Lower leg skin (tissue), 4 donors: ENCODE measurements at regions not wholly inside any gene's neighbourhood (a gene's known extent, or its start where the extent isn't known, plus 50 kb on each side); places are given as distances from the start of the nearest gene placed in this dataset.

Experiments used
- DNase-seq, 2 donors: peaks; one replicate each; pipeline ENCODE4 v3.0.0-alpha.2; 2019; ENCODE audit warnings: low spot score in 2 of 2
- H3K4me3 ChIP-seq: fragments of 200-600 bp; sonication (generic); 2 replicates; pipeline ENCODE4 v1.5.1; 2017; ENCODE audit warnings: mild to moderate bottlenecking, low read depth; ENCODE audit not compliant: poor library complexity, severe bottlenecking
- CTCF ChIP-seq, 3 donors: fragments of 450-650 bp; IDR thresholded peaks; one replicate each; pipeline ENCODE4 v1.5.1; 2016; ENCODE audit warnings: antibody characterized with exemption in 3 of 3, mild to moderate bottlenecking in 3 of 3, moderate library complexity in 2 of 3
- POLR2A ChIP-seq, 2 donors: fragments of 450-650 bp; IDR thresholded peaks; one replicate each; pipeline ENCODE4 v1.6.1; 2016 to 2017; ENCODE audit warnings: antibody characterized with exemption in 2 of 2, mild to moderate bottlenecking in 1 of 2, moderate library complexity in 1 of 2
- WGBS, 2 donors: methylation state at CpG; one replicate each; pipeline ENCODE4 v1.1.5; 2018; 5-methylcytosine and 5-hydroxymethylcytosine counted together
- intact Hi-C: fragments of 100-400 bp; cut with DNase I; formaldehyde crosslinking; loops from one replicate; pipeline ENCODE4 v1.15.0; 2023; ENCODE audit warnings: low total_unique reads

GRCh38 chr6:11929241-11929835 is 82.8 kb upstream of the HIVEP1 start:
- TF ChIP-seq CTCF (IDR thresholded peaks at IDR 0.05) = no peak
- no peak for TF ChIP-seq POLR2A (IDR thresholded peaks at IDR 0.05)
- 55 to 58% methylated on average over 8 of the region's 8 CpGs for WGBS, 2 donors
- intact Hi-C loops = no loop called here
- H3K4me3 ChIP-seq = no peak overlapping the region
- no peak for DNase-seq

GRCh38 chr6:11926594-11927407 is 85.3 kb upstream of the HIVEP1 start:
- H3K4me3 ChIP-seq = no peak overlapping the region
- no peak for TF ChIP-seq CTCF (IDR thresholded peaks at IDR 0.05)
- TF ChIP-seq POLR2A (IDR thresholded peaks at IDR 0.05) = no peak
- 87 to 88% methylated on average over 2 of the region's 2 CpGs for WGBS, 2 donors
- no peak for DNase-seq
- intact Hi-C loops = no loop called here

- DNase-seq = no peak
Measured at GRCh38 chr6:11925805-11926204, 86.3 kb upstream of the HIVEP1 start.

GRCh38 chr6:11923621-11924020 is 88.5 kb upstream of the HIVEP1 start:
- WGBS, 2 donors = 90 to 93% methylated on average over 3 of the region's 3 CpGs

More at GRCh38 chr6:11925805-11926204, 86.3 kb upstream of the HIVEP1 start:
- no peak overlapping the region for H3K4me3 ChIP-seq
- WGBS, 2 donors = 86 to 89% methylated on average over 9 of the region's 9 CpGs
- intact Hi-C loops = no loop called here
- TF ChIP-seq CTCF (IDR thresholded peaks at IDR 0.05) (no peak), POLR2A (IDR thresholded peaks at IDR 0.05) (no peak)

GRCh38 chr6:11922901-11923300 is 89.2 kb upstream of the HIVEP1 start:
- intact Hi-C loops = no loop called here
- WGBS, 2 donors = 98 to 100% methylated on average over 2 of the region's 2 CpGs
- no peak for DNase-seq
- H3K4me3 ChIP-seq = no peak overlapping the region
- TF ChIP-seq CTCF (IDR thresholded peaks at IDR 0.05) (no peak), POLR2A (IDR thresholded peaks at IDR 0.05) (no peak)

More at GRCh38 chr6:11923621-11924020, 88.5 kb upstream of the HIVEP1 start:
- TF ChIP-seq CTCF (IDR thresholded peaks at IDR 0.05) = no peak
- no peak for TF ChIP-seq POLR2A (IDR thresholded peaks at IDR 0.05)
- H3K4me3 ChIP-seq = no peak overlapping the region
- intact Hi-C loops = no loop called here
- no peak for DNase-seq
